Stimulated activated CD8-positive, alpha-beta memory T cell treated with anti-CD3 and anti-CD28 coated beads, Interleukin-4, amount 100 ng/mL, for 24 hours (primary cell): ENCODE measurements at regions not wholly inside any gene's neighbourhood (a gene's known extent, or its start where the extent isn't known, plus 50 kb on each side); places are given as distances from the start of the nearest gene placed in this dataset.

Experiments used
- DNase-seq: peaks from one replicate; pipeline ENCODE4 v3.0.0-alpha.2; 2020; ENCODE audit warnings: low read depth

GRCh38 chr6:166774770-166775169 is 147.7 kb upstream of the RPS6KA2 start:
- DNase-seq, result no peak

GRCh38 chr6:166774292-166774691 is 147.2 kb upstream of the RPS6KA2 start:
- no peak for DNase-seq

- DNase-seq, result no peak
These were observed 145.5 kb upstream of the RPS6KA2 start for GRCh38 chr6:166772518-166772917.

GRCh38 chr6:166771701-166772100 is 144.7 kb upstream of the RPS6KA2 start:
- DNase-seq, result no peak

GRCh38 chr6:166770216-166771116 is 143.4 kb upstream of the RPS6KA2 start:
- DNase-seq, result no peak

GRCh38 chr6:166769648-166770047 is 142.6 kb upstream of the RPS6KA2 start:
- DNase-seq, result no peak

- DNase-seq, result no peak
These were observed 141.7 kb upstream of the RPS6KA2 start for GRCh38 chr6:166768761-166769160.

- no peak for DNase-seq
These were observed 140.2 kb upstream of the RPS6KA2 start for GRCh38 chr6:166767230-166767629.

- no peak for DNase-seq
These were observed 139.7 kb upstream of the RPS6KA2 start for GRCh38 chr6:166766769-166767168.

- DNase-seq, result no peak
These were observed 138.1 kb upstream of the RPS6KA2 start for GRCh38 chr6:166765234-166765541.

GRCh38 chr6:166764473-166765233 is 137.6 kb upstream of the RPS6KA2 start:
- DNase-seq, result no peak

- no peak for DNase-seq
These were observed 136.8 kb upstream of the RPS6KA2 start for GRCh38 chr6:166763606-166764472.

GRCh38 chr6:166761801-166762200 is 134.8 kb upstream of the RPS6KA2 start:
- no peak for DNase-seq

GRCh38 chr6:166760288-166760687 is 133.2 kb upstream of the RPS6KA2 start:
- DNase-seq, result peak; percentile 36

- DNase-seq, result no peak
These were observed 131.2 kb upstream of the RPS6KA2 start for GRCh38 chr6:166758136-166758704.

GRCh38 chr6:166757232-166758135 is 130.4 kb upstream of the RPS6KA2 start:
- no peak for DNase-seq

- DNase-seq, result no peak
These were observed 127.4 kb upstream of the RPS6KA2 start for GRCh38 chr6:166754218-166755030.

- no peak for DNase-seq
These were observed 126.1 kb upstream of the RPS6KA2 start for GRCh38 chr6:166752928-166753721.

GRCh38 chr6:166752097-166752496 is 125.0 kb upstream of the RPS6KA2 start:
- DNase-seq, result no peak
